ENCODE measurements at regions not wholly inside any gene's neighbourhood (a gene's known extent, or its start where the extent isn't known, plus 50 kb on each side); places are given as distances from the start of the nearest gene placed in this dataset.
"Not testable (repeated sequence)": the region's sequence is repeated elsewhere in the genome, so short reads cannot be mapped to it uniquely, and the experiment has no call there.

- no peak for DNase-seq
- no peak overlapping the region for H3K27ac ChIP-seq
- intact Hi-C loops (cut with DNase I) = no loop called here
These were observed 222.7 kb downstream of the CYB561 start for GRCh38 chr17:63223212-63223911.

GRCh38 chr17:63224644-63225043 lies 221.5 kb downstream of the CYB561 start:
- no peak for ATAC-seq
- Histone ChIP-seq H3K27me3 (no peaks in the 10 kb centered on the region), H3K4me3 (no peak overlapping the region), H3K27ac (no peak overlapping the region), H3K4me1 (no peaks in the 10 kb centered on the region), H3K36me3 (no peaks in the 10 kb centered on the region), H3K9me3 (no peaks in the 10 kb centered on the region)
- no peak for DNase-seq
- intact Hi-C loops (cut with DNase I) = no loop called here
- no peak for TF ChIP-seq CTCF (IDR thresholded peaks at IDR 0.05)

More at GRCh38 chr17:63223212-63223911, 222.7 kb downstream of the CYB561 start:
- H3K27me3 ChIP-seq = no peaks in the 10 kb centered on the region
- TF ChIP-seq CTCF (IDR thresholded peaks at IDR 0.05) = no peak
- no peaks in the 10 kb centered on the region for H3K36me3 ChIP-seq
- no peaks in the 10 kb centered on the region for H3K4me1 ChIP-seq
- no peak for ATAC-seq
- no peaks in the 10 kb centered on the region for H3K9me3 ChIP-seq
- no peak overlapping the region for H3K4me3 ChIP-seq

GRCh38 chr17:63226720-63227119 lies 219.4 kb downstream of the CYB561 start:
- H3K27ac ChIP-seq; H3K36me3 ChIP-seq; H3K4me3 ChIP-seq; H3K9me3 ChIP-seq; DNase-seq; H3K27me3 ChIP-seq; ATAC-seq; intact Hi-C loops (cut with DNase I); H3K4me1 ChIP-seq: not testable (repeated sequence)

GRCh38 chr17:63231015-63231620 lies 215.0 kb downstream of the CYB561 start:
- intact Hi-C loops (cut with DNase I); ATAC-seq; H3K4me3 ChIP-seq; DNase-seq; H3K4me1 ChIP-seq; H3K9me3 ChIP-seq; H3K36me3 ChIP-seq; H3K27me3 ChIP-seq; H3K27ac ChIP-seq: not testable (repeated sequence)

GRCh38 chr17:63232565-63233310 lies 213.4 kb downstream of the CYB561 start:
- DNase-seq (no peak), ATAC-seq (no peak)
- intact Hi-C loops (cut with DNase I) = no loop called here
- no peak for TF ChIP-seq CTCF (IDR thresholded peaks at IDR 0.05)
- Histone ChIP-seq H3K27ac (no peak overlapping the region), H3K4me1 (no peaks in the 10 kb centered on the region), H3K27me3 (no peaks in the 10 kb centered on the region), H3K36me3 (no peaks in the 10 kb centered on the region), H3K4me3 (no peak overlapping the region), H3K9me3 (no peaks in the 10 kb centered on the region)

- no peak for TF ChIP-seq CTCF (IDR thresholded peaks at IDR 0.05)
- Histone ChIP-seq H3K27me3 (no peaks in the 10 kb centered on the region), H3K4me3 (no peak overlapping the region), H3K27ac (no peak overlapping the region), H3K9me3 (no peaks in the 10 kb centered on the region), H3K36me3 (peaks cover 13% of the 10 kb centered on the region), H3K4me1 (no peaks in the 10 kb centered on the region)
- no peak for DNase-seq
- intact Hi-C loops (cut with DNase I) = no loop called here
- no peak for ATAC-seq
These were observed 206.0 kb downstream of the CYB561 start for GRCh38 chr17:63240106-63240505.

All from upper lobe of right lung (tissue), 1 donor.